Colonic mucosa (tissue), 4 donors: ENCODE measurements at regions not wholly inside any gene's neighbourhood (a gene's known extent, or its start where the extent isn't known, plus 50 kb on each side); places are given as distances from the start of the nearest gene placed in this dataset.

ENCODE experiments used
- DNase-seq: peaks from one replicate; pipeline ENCODE4 v3.0.0-alpha.2; 2020
- H3K27ac ChIP-seq: fragments of 200-600 bp; one replicate; pipeline ENCODE4 v1.8.0; 2021
- H3K27me3 ChIP-seq: fragments of 200-600 bp; one replicate; pipeline ENCODE4 v1.8.0; 2021
- H3K36me3 ChIP-seq: fragments of 200-600 bp; one replicate; pipeline ENCODE4 v1.8.0; 2021
- H3K4me1 ChIP-seq: fragments of 200-600 bp; one replicate; pipeline ENCODE4 v1.8.0; 2021; ENCODE audit warnings: mild to moderate bottlenecking
- H3K4me3 ChIP-seq: fragments of 200-600 bp; one replicate; pipeline ENCODE4 v1.8.0; 2021
- H3K9ac ChIP-seq, 2 donors: one replicate each; pipeline ENCODE4 v1.7.0; 2013; ENCODE audit warnings: control low read depth in 2 of 2, low read depth in 2 of 2, low read length in 2 of 2
- H3K9me3 ChIP-seq: fragments of 200-600 bp; one replicate; pipeline ENCODE4 v1.8.0; 2021
- intact Hi-C: fragments of 100-400 bp; cut with DNase I; formaldehyde crosslinking; loops from one replicate; pipeline ENCODE4 v1.14.1; 2022
- TF ChIP-seq, protein P1 (sequence below): fragments of 200-600 bp; IDR thresholded peaks from one replicate; pipeline ENCODE4 v1.8.0; 2022; ENCODE audit warnings: antibody characterized with exemption, mild to moderate bottlenecking
- donor health status: healthy.
- donor health status: DM: no; HTN: no; CAD: no.
- donor health status: DM: no; HTN: no; CAD: no.

- no peak for DNase-seq
- no peaks in the 10 kb centered on the region for H3K9me3 ChIP-seq
- no peak overlapping the region for H3K9ac ChIP-seq
- H3K4me3 ChIP-seq = no peak overlapping the region
- no peaks in the 10 kb centered on the region for H3K27me3 ChIP-seq
- H3K36me3 ChIP-seq = no peaks in the 10 kb centered on the region
- intact Hi-C loops = no loop called here
- TF ChIP-seq, protein P1, sequence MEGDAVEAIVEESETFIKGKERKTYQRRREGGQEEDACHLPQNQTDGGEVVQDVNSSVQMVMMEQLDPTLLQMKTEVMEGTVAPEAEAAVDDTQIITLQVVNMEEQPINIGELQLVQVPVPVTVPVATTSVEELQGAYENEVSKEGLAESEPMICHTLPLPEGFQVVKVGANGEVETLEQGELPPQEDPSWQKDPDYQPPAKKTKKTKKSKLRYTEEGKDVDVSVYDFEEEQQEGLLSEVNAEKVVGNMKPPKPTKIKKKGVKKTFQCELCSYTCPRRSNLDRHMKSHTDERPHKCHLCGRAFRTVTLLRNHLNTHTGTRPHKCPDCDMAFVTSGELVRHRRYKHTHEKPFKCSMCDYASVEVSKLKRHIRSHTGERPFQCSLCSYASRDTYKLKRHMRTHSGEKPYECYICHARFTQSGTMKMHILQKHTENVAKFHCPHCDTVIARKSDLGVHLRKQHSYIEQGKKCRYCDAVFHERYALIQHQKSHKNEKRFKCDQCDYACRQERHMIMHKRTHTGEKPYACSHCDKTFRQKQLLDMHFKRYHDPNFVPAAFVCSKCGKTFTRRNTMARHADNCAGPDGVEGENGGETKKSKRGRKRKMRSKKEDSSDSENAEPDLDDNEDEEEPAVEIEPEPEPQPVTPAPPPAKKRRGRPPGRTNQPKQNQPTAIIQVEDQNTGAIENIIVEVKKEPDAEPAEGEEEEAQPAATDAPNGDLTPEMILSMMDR = no peak
- no peaks in the 10 kb centered on the region for H3K4me1 ChIP-seq
- H3K27ac ChIP-seq = no peak overlapping the region
These were observed 220.5 kb downstream of the TJP1 start for GRCh38 chr15:29601811-29602210.

- no peak for DNase-seq
- intact Hi-C loops = no loop called here
- no peaks in the 10 kb centered on the region for H3K9me3 ChIP-seq
- TF ChIP-seq, protein P1 = no peak
- no peaks in the 10 kb centered on the region for H3K27me3 ChIP-seq
- no peak overlapping the region for H3K9ac ChIP-seq
- no peak overlapping the region for H3K4me3 ChIP-seq
- no peak overlapping the region for H3K27ac ChIP-seq
- H3K36me3 ChIP-seq = no peaks in the 10 kb centered on the region
- H3K4me1 ChIP-seq = no peaks in the 10 kb centered on the region
These were observed 222.0 kb downstream of the TJP1 start for GRCh38 chr15:29600262-29600661.

DNA sequence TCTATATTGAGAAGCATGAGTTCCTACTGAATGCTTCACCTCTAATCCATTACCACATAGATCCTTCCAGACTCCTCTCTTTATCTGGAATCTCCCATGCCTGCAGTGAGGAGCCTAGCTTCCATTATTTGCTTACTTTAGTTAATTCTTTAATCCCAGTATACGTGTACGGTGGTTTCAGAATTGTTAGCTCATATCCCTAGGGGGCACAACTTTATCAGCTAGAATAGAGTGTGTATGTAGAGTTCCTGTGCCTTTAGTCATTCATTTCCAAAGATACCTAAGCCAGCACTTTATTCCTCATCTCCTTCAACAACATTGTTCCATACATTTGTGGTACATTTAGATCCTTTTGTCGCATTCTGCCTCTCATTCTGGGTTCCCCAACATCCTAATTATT is 226.0 kb downstream of the TJP1 start:
- TF ChIP-seq, protein P1 = no peak
- H3K36me3 ChIP-seq = no peaks in the 10 kb centered on the region
- H3K4me1 ChIP-seq = no peaks in the 10 kb centered on the region
- H3K27me3 ChIP-seq = no peaks in the 10 kb centered on the region
- no peak overlapping the region for H3K9ac ChIP-seq
- no peak overlapping the region for H3K27ac ChIP-seq
- intact Hi-C loops = no loop called here
- no peaks in the 10 kb centered on the region for H3K9me3 ChIP-seq
- no peak for DNase-seq
- H3K4me3 ChIP-seq = no peak overlapping the region

DNA sequence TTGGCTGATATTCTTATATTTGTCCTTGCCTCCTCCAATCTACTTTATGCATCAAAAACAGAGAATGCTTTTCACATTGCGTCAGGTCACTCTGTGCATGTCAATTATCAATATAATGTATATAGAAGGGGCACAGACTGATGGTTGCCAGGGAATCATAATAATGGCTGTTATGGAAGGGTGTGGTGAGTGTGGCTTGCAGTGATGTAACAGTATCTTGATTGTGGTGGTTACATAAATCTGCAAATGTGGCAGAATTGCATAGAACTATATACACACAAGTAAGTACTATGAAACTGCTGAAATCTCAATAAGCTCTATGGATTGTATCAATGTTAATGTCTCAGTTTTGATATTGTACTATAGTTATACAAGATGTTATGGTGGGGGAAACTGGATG is 228.6 kb downstream of the TJP1 start:
- Histone ChIP-seq H3K9ac (no peak overlapping the region), H3K4me1 (no peaks in the 10 kb centered on the region), H3K9me3 (no peaks in the 10 kb centered on the region), H3K27ac (no peak overlapping the region), H3K4me3 (no peak overlapping the region), H3K27me3 (no peaks in the 10 kb centered on the region), H3K36me3 (no peaks in the 10 kb centered on the region)
- DNase-seq = no peak
- intact Hi-C loops = no loop called here
- TF ChIP-seq, protein P1 = no peak

DNA sequence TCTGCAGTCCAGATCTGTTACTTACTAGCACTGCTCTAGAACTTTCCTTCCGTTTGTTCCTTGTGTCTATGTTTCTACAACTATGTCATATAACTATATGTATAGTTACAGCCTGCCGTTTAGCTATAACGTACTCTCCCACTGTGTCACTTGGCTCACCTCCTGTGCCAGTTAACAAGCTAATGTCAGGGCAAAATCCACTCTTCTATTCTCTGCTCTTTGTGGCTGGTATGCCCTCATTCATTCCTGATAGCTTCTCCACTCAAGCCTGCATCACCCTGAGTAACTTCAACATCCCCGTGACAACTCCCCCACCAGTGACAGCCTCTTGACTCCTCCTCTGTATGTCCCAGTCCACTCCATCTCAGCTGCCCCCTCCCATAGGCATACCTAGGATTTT is 229.2 kb downstream of the TJP1 start:
- Histone ChIP-seq H3K27me3 (no peaks in the 10 kb centered on the region), H3K4me3 (no peak overlapping the region), H3K9ac (no peak overlapping the region), H3K4me1 (no peaks in the 10 kb centered on the region), H3K36me3 (no peaks in the 10 kb centered on the region), H3K9me3 (no peaks in the 10 kb centered on the region), H3K27ac (no peak overlapping the region)
- TF ChIP-seq, protein P1 = no peak
- intact Hi-C loops = no loop called here
- DNase-seq = no peak

DNA sequence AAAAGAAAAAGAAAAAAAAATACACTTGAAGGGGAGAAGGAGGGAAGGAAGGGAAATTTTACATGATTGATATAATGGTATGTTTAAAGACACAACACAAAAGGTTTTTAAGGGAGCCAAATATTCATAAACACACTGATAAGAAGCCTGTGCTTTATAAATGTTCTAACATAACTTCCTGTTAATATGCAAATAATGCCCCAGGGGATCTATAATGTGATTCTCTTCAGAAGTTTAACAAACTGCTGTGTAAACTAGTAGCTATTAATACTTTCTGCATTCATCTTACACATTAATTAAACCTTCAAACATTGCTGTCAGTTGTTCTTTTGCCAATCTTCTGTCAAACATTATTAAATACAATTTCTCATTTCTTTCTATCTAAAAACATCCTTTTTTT is 231.6 kb downstream of the TJP1 start:
- no peaks in the 10 kb centered on the region for H3K36me3 ChIP-seq
- H3K4me3 ChIP-seq = no peak overlapping the region
- H3K4me1 ChIP-seq = no peaks in the 10 kb centered on the region
- TF ChIP-seq, protein P1 = no peak
- H3K27ac ChIP-seq = no peak overlapping the region
- intact Hi-C loops = no loop called here
- no peak overlapping the region for H3K9ac ChIP-seq
- no peaks in the 10 kb centered on the region for H3K27me3 ChIP-seq
- H3K9me3 ChIP-seq = no peaks in the 10 kb centered on the region
- no peak for DNase-seq
